H7 (cell line): ENCODE measurements at regions not wholly inside any gene's neighbourhood (a gene's known extent, or its start where the extent isn't known, plus 50 kb on each side); places are given as distances from the start of the nearest gene placed in this dataset.

Source experiments
- DNase-seq: peaks from one replicate; pipeline ENCODE4 v3.0.0; 2012
- H3K27me3 ChIP-seq: 2 replicates; pipeline ENCODE4 v1.6.0; 2011; ENCODE audit warnings: mild to moderate bottlenecking, low read length; ENCODE audit not compliant: control insufficient read depth, insufficient read depth
- H3K36me3 ChIP-seq: replicated peaks from 2 replicates; pipeline ENCODE4 v1.5.1; 2011; ENCODE audit warnings: low read length; ENCODE audit not compliant: control insufficient read depth, insufficient read depth
- H3K4me3 ChIP-seq: 2 replicates; pipeline ENCODE4 v1.5.1; 2011; ENCODE audit warnings: low read depth, mild to moderate bottlenecking, control low read depth, low read length, moderate library complexity; ENCODE audit not compliant: insufficient read depth

GRCh38 chr13:74197677-74198429, 63.6 kb upstream of the KLF12 start:
- H3K36me3 ChIP-seq, result no peaks in the 10 kb centered on the region
- H3K27me3 ChIP-seq, result no peaks in the 10 kb centered on the region
- no peak overlapping the region for H3K4me3 ChIP-seq
- no peak for DNase-seq

- H3K4me3 ChIP-seq, result no peak overlapping the region
- no peak for DNase-seq
- H3K27me3 ChIP-seq, result no peaks in the 10 kb centered on the region
- H3K36me3 ChIP-seq, result no peaks in the 10 kb centered on the region
Measured at GRCh38 chr13:74194846-74195245, 60.6 kb upstream of the KLF12 start.

- H3K27me3 ChIP-seq, result no peaks in the 10 kb centered on the region
- no peak overlapping the region for H3K4me3 ChIP-seq
- no peak for DNase-seq
- H3K36me3 ChIP-seq, result no peaks in the 10 kb centered on the region
Measured at GRCh38 chr13:74193391-74193790, 59.2 kb upstream of the KLF12 start.

DNA sequence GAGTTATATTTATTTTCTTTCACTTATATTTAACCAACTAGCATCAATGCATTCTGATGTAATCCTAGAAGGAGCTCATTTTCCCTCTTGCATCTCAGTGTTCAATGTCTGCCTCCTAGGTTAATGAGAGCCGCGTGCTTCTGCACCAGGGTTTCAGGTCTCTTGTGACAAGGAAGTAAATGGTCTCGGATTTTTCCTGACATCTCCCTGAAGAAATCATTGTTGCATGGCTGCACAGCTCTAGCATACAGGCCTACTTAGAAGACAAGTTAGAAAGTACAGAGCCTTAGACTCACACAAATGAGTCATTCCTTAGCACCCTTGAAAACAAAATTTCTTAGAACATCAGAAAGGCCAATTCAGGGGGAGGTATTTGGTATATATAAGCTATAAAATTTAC, 57.2 kb upstream of the KLF12 start:
- Histone ChIP-seq H3K27me3 (no peaks in the 10 kb centered on the region), H3K36me3 (no peaks in the 10 kb centered on the region), H3K4me3 (no peak overlapping the region)
- no peak for DNase-seq

- no peak for DNase-seq
- no peak overlapping the region for H3K4me3 ChIP-seq
- H3K36me3 ChIP-seq, result no peaks in the 10 kb centered on the region
- H3K27me3 ChIP-seq, result no peaks in the 10 kb centered on the region
Measured at GRCh38 chr13:74190999-74191398, 56.8 kb upstream of the KLF12 start.

- DNase-seq, result no peak
- no peaks in the 10 kb centered on the region for H3K27me3 ChIP-seq
- H3K36me3 ChIP-seq, result no peaks in the 10 kb centered on the region
- H3K4me3 ChIP-seq, result no peak overlapping the region
Measured at GRCh38 chr13:74187564-74187963, 53.4 kb upstream of the KLF12 start.

DNA sequence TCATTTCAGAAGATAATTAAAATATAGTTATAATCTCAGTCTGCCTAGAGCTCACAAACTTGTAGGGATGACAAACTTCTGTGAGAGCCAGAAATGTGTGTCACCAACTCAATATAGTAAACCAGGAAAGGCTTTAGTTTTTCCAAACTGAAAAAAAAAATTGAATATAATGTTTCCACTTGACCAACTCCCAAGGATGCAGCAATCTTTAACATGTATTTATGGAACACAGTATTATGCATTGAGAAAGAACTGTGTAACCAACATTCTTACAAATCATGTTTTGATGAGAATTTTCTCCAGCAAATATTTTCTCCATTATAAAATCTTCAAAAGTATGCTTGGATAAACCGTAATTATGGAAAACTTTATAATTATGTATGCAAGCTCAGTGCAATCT, 50.1 kb upstream of the KLF12 start:
- H3K4me3 ChIP-seq, result no peak overlapping the region

More for the DNA sequence above, 50.1 kb upstream of the KLF12 start:
- Histone ChIP-seq H3K36me3 (no peaks in the 10 kb centered on the region), H3K27me3 (no peaks in the 10 kb centered on the region)
- no peak for DNase-seq
